Stimulated activated CD4-positive, alpha-beta T cell treated with anti-CD3 and anti-CD28 coated beads, TNF-alpha, amount 100 ng/mL, for 48 hours (primary cell): ENCODE measurements at regions not wholly inside any gene's neighbourhood (a gene's known extent, or its start where the extent isn't known, plus 50 kb on each side); places are given as distances from the start of the nearest gene placed in this dataset.

Experiments
- DNase-seq, 3 donors: peaks; one replicate each; pipeline ENCODE4 v3.0.0-alpha.2; 2020; ENCODE audit warnings: low read depth in 3 of 3

DNA sequence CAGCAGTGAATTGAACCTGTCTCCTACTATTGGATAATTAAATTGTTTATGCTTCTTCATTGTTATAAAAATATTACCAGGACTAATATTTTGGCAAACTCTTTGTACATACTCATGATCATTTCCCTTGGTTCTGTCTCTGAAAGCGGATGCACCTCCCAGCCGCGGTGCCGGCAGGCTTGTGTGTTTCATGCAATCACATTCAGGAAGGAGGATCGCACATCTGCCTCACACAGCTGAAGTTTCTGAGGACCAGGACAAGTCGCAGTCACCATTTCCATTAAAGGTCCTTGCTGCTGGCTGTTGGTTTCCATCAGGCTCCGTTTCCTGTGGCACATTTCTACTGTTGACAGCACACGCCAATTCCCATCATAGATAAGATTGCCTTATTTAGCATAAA, 117.8 kb upstream of the SHH start:
- DNase-seq = no peak

- DNase-seq = no peak
Observed at GRCh38 chr7:155928583-155928982, 116.3 kb upstream of the SHH start.

- no peak for DNase-seq
Observed at GRCh38 chr7:155927905-155928304, 115.6 kb upstream of the SHH start.

DNA sequence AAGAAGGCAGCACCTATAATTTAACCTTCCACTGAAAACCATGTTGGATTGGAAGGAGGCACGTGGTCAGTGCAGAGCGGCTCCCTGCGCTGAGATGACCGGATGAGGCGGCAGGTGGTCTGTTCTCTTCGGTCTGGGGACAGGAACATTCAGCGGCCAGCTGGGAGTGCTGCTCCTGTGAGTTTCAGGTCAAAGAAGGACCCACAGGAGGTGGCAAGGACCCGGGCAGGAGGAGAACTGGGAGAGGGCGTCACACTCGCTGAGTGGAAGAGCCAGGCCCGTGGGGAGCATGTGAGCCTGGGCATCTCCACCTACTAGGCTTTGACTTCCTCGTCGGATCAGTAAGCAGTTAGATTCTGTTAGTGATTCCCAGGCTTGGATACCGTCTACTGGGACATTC, 113.4 kb upstream of the SHH start:
- DNase-seq = no peak

DNA sequence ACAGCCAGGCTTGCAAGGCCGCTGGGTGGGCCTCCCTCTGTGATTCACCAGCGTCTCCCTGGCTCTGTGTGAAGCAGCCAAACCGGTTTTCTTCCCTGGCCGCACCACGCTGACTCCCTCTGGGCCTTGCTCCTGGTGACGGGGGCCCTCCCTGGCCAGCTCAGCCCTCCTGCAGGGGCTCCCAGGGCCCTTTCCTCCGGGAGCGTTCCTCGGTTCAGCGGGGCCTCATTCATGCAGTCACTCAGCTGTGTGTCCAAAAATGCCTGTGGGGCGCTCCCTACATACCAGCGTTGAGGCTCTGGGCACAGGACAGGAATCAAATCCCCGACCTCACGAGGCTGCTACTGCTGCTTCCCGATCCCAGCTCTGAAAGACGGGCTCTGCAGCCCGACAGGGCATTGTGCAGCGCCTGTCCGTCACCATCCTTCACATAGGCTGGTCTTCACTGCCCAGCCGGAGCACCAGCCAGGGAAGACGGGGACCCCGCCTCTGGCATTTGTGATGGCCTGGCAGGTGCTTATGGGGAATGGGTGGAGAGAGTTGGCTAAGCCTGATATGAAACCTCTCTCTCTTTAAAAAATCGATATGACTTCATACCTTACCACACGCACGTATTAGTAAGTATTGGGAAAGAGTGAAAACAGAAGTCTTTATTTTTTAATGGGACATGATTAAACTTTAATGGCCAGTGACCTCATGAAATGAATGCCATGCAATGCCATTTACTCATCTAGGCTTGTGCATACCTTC, 110.0 kb upstream of the SHH start:
- no peak for DNase-seq

GRCh38 chr7:155921804-155922066, 109.5 kb upstream of the SHH start:
- no peak for DNase-seq

DNA sequence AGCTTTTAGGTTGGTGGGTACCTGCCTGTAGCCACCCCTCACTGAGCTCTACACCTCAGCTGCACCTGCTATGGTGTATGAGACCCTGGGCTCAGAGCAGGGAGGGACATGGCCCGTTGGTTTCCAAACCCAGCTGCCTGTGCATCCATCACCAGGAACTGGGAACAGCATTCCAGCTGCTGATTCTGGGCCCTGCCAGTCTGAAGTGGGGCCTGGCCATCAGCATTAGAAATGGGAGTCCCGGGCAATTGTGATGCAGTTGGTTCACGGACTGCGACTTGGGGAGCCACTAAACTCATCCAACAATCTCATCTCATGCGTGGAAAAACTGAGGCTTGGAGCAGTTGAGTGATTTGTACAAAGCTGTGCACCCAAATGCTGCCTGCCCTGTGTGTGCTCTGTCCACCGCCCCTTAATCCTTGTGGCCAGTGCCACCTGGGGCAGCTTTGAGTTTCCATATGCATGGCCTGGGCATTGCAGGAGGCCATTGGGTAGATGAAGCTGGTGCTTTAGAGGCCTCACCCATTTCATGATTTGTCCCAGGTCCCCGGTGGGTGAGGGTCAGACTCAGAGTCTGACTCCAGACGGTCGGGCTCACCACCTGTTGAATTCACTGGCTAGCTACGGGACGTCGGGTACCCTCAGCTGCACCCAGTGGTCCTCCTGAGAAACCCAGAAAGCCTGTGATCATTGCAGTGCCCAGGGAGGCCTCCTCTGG, 109.0 kb upstream of the SHH start:
- no peak for DNase-seq

DNA sequence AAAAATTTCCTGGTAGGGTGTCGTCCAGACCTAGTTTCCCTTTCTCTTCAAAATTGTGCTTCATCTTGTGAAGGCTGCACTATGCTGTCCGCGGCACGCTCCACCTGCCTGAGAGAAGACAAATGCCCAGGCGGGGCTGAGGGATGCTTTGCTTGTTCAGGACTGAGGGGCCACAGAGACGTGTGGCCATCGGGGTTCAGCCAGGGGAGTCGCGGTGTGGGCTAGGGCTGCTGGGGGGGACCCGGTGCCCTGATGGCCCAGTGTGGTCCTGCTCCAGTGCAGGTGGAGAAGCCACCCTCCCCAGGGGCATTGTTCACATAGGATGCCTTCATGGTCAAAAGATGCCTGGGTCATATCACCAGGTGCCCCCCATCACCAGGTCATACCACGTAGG, 107.8 kb upstream of the SHH start:
- no peak for DNase-seq

DNA sequence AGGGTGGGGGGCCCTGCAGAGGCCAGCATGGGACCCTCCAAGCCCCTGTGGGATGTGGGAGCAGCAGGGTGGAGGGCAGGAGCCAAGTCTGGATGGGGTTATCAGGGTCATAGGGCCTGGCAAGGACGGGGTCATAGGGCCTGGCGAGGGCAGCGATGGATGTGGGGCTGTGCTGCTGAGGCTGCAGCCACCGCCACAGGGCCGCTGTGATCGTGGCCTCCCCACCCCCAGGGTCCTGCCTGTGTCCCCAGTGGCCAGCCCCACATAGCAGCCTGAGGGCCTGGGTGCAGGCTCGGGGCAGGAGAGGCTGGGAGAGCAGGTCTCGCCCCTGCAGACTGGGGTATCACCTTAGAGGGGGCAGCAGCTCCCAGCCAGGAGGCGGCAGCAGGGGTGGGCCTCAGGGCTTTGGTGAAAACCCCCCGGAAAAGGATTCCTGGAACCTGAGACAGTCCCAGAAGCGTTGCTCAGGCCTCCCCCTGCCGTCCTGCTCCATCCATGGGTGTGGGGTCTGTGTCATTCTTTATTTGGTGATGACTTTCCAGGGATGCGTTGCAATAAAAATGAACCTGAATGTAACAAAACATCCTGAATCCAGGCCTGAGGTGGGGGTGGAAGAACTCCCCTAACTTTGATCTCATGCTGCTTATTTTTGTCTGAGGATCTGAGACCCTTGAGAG, 107.3 kb upstream of the SHH start:
- DNase-seq = no peak

- DNase-seq = no peak
Observed at GRCh38 chr7:155918720-155919390, 106.6 kb upstream of the SHH start.

- no peak for DNase-seq
Observed at GRCh38 chr7:155917836-155918430, 105.7 kb upstream of the SHH start.

GRCh38 chr7:155916926-155917655, 104.8 kb upstream of the SHH start:
- no peak for DNase-seq

- DNase-seq = no peak
Observed at GRCh38 chr7:155914341-155914740, 102.1 kb upstream of the SHH start.

DNA sequence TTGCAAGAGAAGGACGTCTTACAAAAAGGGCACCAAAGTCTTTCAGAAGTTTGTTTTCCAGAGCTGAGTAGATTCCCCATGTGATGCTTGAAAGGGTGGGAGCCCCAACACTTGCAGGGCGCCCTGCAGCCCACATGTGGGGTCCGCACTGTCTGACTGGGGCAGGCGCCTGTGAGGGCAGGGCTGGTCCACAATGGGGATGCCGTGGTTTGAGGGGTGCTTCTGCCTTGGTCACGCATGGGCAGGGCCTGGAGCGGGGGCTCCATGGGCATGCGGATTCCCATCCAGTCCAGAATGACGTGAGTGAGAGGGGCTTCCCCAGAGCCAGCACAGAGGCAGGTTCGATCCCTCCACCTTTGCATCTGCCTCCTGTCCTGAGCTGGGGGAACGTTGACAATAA, 101.5 kb upstream of the SHH start:
- no peak for DNase-seq

DNA sequence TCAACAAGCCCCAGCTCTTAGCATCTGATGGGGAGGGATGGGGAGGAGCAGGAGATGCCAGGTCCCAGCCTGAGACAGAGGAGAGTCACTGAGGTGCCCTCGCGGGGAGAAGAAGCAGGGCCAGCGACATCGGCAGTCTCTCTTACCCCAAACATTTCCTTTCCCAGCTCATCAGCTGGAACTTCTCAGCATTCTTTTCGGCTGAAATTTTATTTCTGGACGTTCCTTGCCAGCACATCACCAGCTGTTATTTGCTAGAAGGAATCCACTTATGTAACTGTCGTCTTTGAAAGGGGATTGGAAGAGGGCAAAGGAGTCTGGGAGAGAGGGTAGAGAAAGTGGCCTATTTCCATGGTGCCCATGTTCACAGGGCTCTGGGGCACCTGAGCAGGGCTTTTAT, 101.0 kb upstream of the SHH start:
- DNase-seq = no peak

DNA sequence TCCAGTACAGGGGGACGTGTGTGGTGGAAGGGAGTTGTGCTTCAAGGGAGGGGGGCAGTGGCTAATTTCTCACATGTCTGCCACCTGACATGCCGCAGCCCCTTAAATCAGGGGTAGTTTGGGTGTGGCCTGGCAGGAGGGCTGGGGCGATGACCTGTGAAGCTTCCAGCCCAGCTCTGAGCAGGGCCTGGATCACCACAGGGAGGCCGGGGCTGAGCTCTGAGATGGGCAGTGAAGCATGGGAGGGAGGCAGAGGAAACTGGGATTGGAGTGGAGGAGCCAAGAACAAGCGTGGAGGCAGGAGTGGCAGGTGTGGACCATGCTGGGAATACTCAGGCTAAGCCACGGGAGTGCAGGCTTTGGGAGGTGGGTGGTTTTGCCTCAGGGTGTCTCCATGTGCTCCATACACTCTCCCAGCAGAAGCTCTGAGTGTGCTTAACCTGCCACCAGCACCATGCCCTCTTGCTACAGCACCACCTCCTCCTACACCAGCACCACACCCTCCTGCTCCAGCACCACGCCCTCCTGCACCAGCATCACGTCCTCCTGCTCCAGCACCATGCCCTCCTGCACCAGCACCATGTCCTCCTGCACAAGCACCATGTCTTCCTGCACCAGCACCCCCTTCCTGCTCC, 99.3 kb upstream of the SHH start:
- DNase-seq = no peak

- no peak for DNase-seq
Observed at GRCh38 chr7:155908385-155908784, 96.1 kb upstream of the SHH start.

DNA sequence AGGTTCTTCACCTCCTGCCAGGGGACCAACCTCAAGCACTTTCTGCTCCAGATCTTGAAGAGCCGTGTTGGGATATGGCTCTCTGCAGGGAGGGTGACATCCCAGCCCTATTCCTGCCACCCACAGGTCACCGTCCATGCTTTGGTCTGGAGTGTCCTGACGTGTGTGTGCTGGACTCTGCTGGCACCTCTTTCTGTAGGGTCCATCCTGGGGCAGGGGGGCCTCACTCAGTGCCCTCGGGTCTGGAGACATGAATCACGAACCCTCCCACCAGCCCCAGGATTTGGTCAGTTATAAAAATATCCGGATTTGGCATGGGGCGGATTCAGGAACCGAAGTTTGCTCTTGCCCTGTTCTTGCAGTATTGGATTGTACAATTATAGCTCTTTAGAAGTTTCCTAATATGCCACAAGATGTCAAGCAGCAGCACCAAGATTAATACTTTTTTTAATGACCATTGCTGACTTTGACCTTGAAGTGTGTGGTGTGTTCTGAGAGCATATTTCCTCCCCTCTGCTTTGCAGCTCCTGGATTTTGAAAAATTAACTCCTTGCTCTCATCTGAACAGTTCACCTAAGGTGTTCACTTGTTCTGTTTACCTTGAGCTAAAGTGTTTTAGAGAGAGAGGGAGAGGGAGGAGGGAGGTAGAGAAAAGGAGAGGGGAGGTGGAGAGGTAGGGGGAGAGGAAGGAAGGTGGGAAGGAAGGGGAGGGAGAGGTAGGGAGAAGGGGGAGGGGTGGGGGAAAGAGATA, 95.4 kb upstream of the SHH start:
- no peak for DNase-seq

GRCh38 chr7:155901176-155901575, 88.9 kb upstream of the SHH start:
- DNase-seq = no peak

DNA sequence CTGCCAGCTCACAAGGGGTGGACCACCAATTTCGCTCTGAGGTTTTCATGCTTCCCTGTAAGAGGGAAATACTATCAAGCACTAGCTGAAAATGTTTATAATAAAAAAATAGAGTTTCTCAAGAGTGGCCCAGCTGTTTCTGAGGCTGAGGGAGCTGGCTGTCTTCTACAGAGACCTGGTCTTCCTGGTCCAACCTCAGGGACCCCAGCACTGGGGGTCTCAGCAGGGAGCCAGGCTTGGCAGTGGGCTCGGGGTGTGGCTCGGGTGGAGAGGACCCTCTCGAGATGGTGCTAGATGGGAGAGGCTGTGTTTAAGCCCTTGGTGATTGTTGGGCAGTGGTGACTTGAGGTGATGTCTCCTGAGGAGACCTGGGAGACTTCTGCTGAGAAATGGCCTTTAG, 87.3 kb upstream of the SHH start:
- DNase-seq = no peak
